ENCODE measurements at regions not wholly inside any gene's neighbourhood (a gene's known extent, or its start where the extent isn't known, plus 50 kb on each side); places are given as distances from the start of the nearest gene placed in this dataset.

GRCh38 chrX:81489987-81490386 lies 288.1 kb downstream of the SH3BGRL start:
- in situ Hi-C loops (cut with HindIII; ENCODE audit: low pct_unique_long_range_greater_than_20kb, low sequenced_read_pairs) = no loop called here
- DNase-seq (ENCODE audit: low read depth, low spot score) (no peak), ATAC-seq (no peak)
- no peaks in the 10 kb centered on the region for H3K36me3 ChIP-seq (ENCODE audit: control insufficient read depth, insufficient read depth, low read length)
- no peaks in the 10 kb centered on the region for H3K4me1 ChIP-seq (ENCODE audit: control insufficient read depth, insufficient read depth, low read length)
- no TSS peak for BruUV-seq (replicated peaks)
- ChIA-PET CTCF (no interaction called here), POLR2A (no interaction called here)
- intact Hi-C loops (cut with micrococcal nuclease; ENCODE audit: unreplicated experiment) = no loop called here
- no peak overlapping the region for H3K27ac ChIP-seq (ENCODE audit: low read length)
- TF ChIP-seq REST (IDR thresholded peaks at IDR 0.05; ENCODE audit: insufficient read depth in 1 of 2, low read depth in 2 of 2, low read length in 1 of 2) (no peak), POLR2AphosphoS5 (IDR thresholded peaks at IDR 0.05; ENCODE audit: low read depth, low read length) (no peak), CTCF (IDR thresholded peaks at IDR 0.05) (peak; percentile 17; the same call in 1 of the 2 replicates), SIN3A (IDR thresholded peaks at IDR 0.05; ENCODE audit: borderline replicate concordance, insufficient read depth, low read depth, low read length) (no peak)
- no peaks in the 10 kb centered on the region for H3K27me3 ChIP-seq (ENCODE audit: control insufficient read depth, insufficient read depth, low read length)
- no peak overlapping the region for H3K4me3 ChIP-seq (ENCODE audit: low read depth in 2 of 2, low read length in 2 of 2)
- no peaks in the 10 kb centered on the region for H3K9me3 ChIP-seq (ENCODE audit: control insufficient read depth, insufficient read depth, low read depth, low read length)

GRCh38 chrX:81527881-81528440 lies 326.1 kb downstream of the SH3BGRL start:
- ChIA-PET POLR2A (no interaction called here), CTCF (no interaction called here)
- no peaks in the 10 kb centered on the region for H3K36me3 ChIP-seq (ENCODE audit: control insufficient read depth, insufficient read depth, low read length)
- no peak overlapping the region for H3K4me3 ChIP-seq (ENCODE audit: low read depth in 2 of 2, low read length in 2 of 2)
- H3K9me3 ChIP-seq (ENCODE audit: control insufficient read depth, insufficient read depth, low read depth, low read length) = no peaks in the 10 kb centered on the region
- H3K27me3 ChIP-seq (ENCODE audit: control insufficient read depth, insufficient read depth, low read length) = no peaks in the 10 kb centered on the region
- ATAC-seq (no peak), DNase-seq (ENCODE audit: low read depth, low spot score) (no peak)
- intact Hi-C loops (cut with micrococcal nuclease; ENCODE audit: unreplicated experiment) = no loop called here
- no peak overlapping the region for H3K27ac ChIP-seq (ENCODE audit: low read length)
- in situ Hi-C loops (cut with HindIII; ENCODE audit: low pct_unique_long_range_greater_than_20kb, low sequenced_read_pairs) = no loop called here
- no TSS peak for BruUV-seq (replicated peaks)
- H3K4me1 ChIP-seq (ENCODE audit: control insufficient read depth, insufficient read depth, low read length) = no peaks in the 10 kb centered on the region
- TF ChIP-seq REST (IDR thresholded peaks at IDR 0.05; ENCODE audit: insufficient read depth in 1 of 2, low read depth in 2 of 2, low read length in 1 of 2) (no peak), SIN3A (IDR thresholded peaks at IDR 0.05; ENCODE audit: borderline replicate concordance, insufficient read depth, low read depth, low read length) (no peak), POLR2AphosphoS5 (IDR thresholded peaks at IDR 0.05; ENCODE audit: low read depth, low read length) (no peak), TCF7L2 (IDR thresholded peaks at IDR 0.05; ENCODE audit: low read depth, low read length) (no peak), CTCF (IDR thresholded peaks at IDR 0.05) (no peak)
